Mesenchymal stem cell (in vitro differentiated cells and primary cell): ENCODE measurements at regions not wholly inside any gene's neighbourhood (a gene's known extent, or its start where the extent isn't known, plus 50 kb on each side); places are given as distances from the start of the nearest gene placed in this dataset.

Source experiments
- DNase-seq: peaks from one replicate; pipeline ENCODE4 v3.0.0-alpha.2; 2013
- H2AFZ ChIP-seq: one replicate; pipeline ENCODE4 v1.6.1; 2013; ENCODE audit warnings: low read depth, mild to moderate bottlenecking, control low read depth, inconsistent platforms, low read length, moderate library complexity
- H2AK5ac ChIP-seq: 2 replicates; pipeline ENCODE4 v1.6.1; 2013; ENCODE audit warnings: low read length, moderate library complexity, mild to moderate bottlenecking, inconsistent platforms; ENCODE audit not compliant: severe bottlenecking
- H2BK120ac ChIP-seq: one replicate; pipeline ENCODE4 v1.6.1; 2013; ENCODE audit warnings: low read depth, mild to moderate bottlenecking, inconsistent platforms, low read length, moderate library complexity
- H2BK12ac ChIP-seq, 2 experiments: one replicate each; pipeline ENCODE4 v1.6.1; 2013; ENCODE audit warnings: inconsistent platforms in 2 of 2, low read length in 2 of 2, mild to moderate bottlenecking in 2 of 2, moderate library complexity in 2 of 2, control low read depth in 1 of 2
- H2BK15ac ChIP-seq: one replicate; pipeline ENCODE4 v1.6.1; 2013; ENCODE audit warnings: mild to moderate bottlenecking, low read depth, inconsistent platforms; ENCODE audit not compliant: poor library complexity, severe bottlenecking
- H2BK5ac ChIP-seq: 2 replicates; pipeline ENCODE4 v1.6.1; 2013; ENCODE audit warnings: low read depth, mild to moderate bottlenecking, low read length, control low read depth, inconsistent platforms; ENCODE audit not compliant: poor library complexity, severe bottlenecking
- H3K14ac ChIP-seq, 2 experiments: one replicate each; pipeline ENCODE4 v1.6.1; 2013; ENCODE audit warnings: inconsistent platforms in 2 of 2, low read length in 2 of 2, control low read depth in 1 of 2, mild to moderate bottlenecking in 1 of 2, moderate library complexity in 1 of 2
- H3K18ac ChIP-seq, 2 experiments: one replicate each; pipeline ENCODE4 v1.6.1; 2013; ENCODE audit warnings: inconsistent platforms in 2 of 2, low read length in 2 of 2, control low read depth in 1 of 2, low read depth in 1 of 2, mild to moderate bottlenecking in 1 of 2
- H3K23ac ChIP-seq, 2 experiments: one replicate each; pipeline ENCODE4 v1.6.1; 2013; ENCODE audit warnings: inconsistent platforms in 2 of 2, low read length in 2 of 2, mild to moderate bottlenecking in 2 of 2, moderate library complexity in 2 of 2, control low read depth in 1 of 2
- H3K27ac ChIP-seq: 2 replicates; pipeline ENCODE4 v1.5.1; 2013; ENCODE audit warnings: mild to moderate bottlenecking, moderate library complexity, low read length, control low read depth, inconsistent platforms; ENCODE audit not compliant: poor library complexity, severe bottlenecking
- H3K27me3 ChIP-seq, 2 experiments: 2 replicates each; pipeline versions ENCODE4 v1.6.1 to v1.7.0; 2013; ENCODE audit warnings: low read length in 2 of 2, mild to moderate bottlenecking in 2 of 2, moderate library complexity in 2 of 2, control low read depth in 1 of 2, inconsistent platforms in 1 of 2; ENCODE audit not compliant: control insufficient read depth in 1 of 2, insufficient read depth in 1 of 2
- H3K36me3 ChIP-seq, 2 experiments: 2 replicates each; pipeline versions ENCODE4 v1.6.1 to v1.7.0; 2013; ENCODE audit warnings: low read length in 2 of 2, control low read depth in 1 of 2, inconsistent platforms in 1 of 2, low read depth in 1 of 2, mild to moderate bottlenecking in 1 of 2; ENCODE audit not compliant: insufficient read depth in 2 of 2, control insufficient read depth in 1 of 2
- H3K4ac ChIP-seq, 2 experiments: one replicate each; pipeline ENCODE4 v1.6.1; 2013; ENCODE audit warnings: inconsistent platforms in 2 of 2, low read length in 2 of 2, mild to moderate bottlenecking in 2 of 2, moderate library complexity in 2 of 2, control low read depth in 1 of 2, low read depth in 1 of 2
- H3K4me1 ChIP-seq: 2 replicates; pipeline ENCODE4 v1.6.1; 2013; ENCODE audit warnings: low read depth, low read length, control low read depth; ENCODE audit not compliant: control insufficient read depth, insufficient read depth
- H3K4me2 ChIP-seq: 2 replicates; pipeline ENCODE4 v1.6.1; 2013; ENCODE audit warnings: low read length, mild to moderate bottlenecking, inconsistent platforms; ENCODE audit not compliant: poor library complexity, severe bottlenecking
- H3K4me3 ChIP-seq, 2 experiments: 2 replicates each; pipeline versions ENCODE4 v1.5.1 to v1.7.0; 2013; ENCODE audit warnings: low read length in 2 of 2, mild to moderate bottlenecking in 2 of 2, control low read depth in 1 of 2, low read depth in 1 of 2; ENCODE audit not compliant: insufficient read depth in 1 of 2
- H3K79me1 ChIP-seq: replicated peaks from 2 replicates; pipeline ENCODE4 v1.6.1; 2013; ENCODE audit warnings: mild to moderate bottlenecking, control low read depth, low read length, inconsistent platforms; ENCODE audit not compliant: poor library complexity, severe bottlenecking
- H3K9ac ChIP-seq: 2 replicates; pipeline ENCODE4 v1.7.0; 2013; ENCODE audit warnings: mild to moderate bottlenecking, low read length, moderate library complexity
- H3K9me3 ChIP-seq: 2 replicates; pipeline ENCODE4 v1.7.0; 2013; ENCODE audit warnings: mild to moderate bottlenecking, low read length; ENCODE audit not compliant: control insufficient read depth
- H4K8ac ChIP-seq: one replicate; pipeline ENCODE4 v1.6.1; 2013; ENCODE audit warnings: inconsistent platforms, mild to moderate bottlenecking, low read length, moderate library complexity
- H4K91ac ChIP-seq: one replicate; pipeline ENCODE4 v1.6.1; 2013; ENCODE audit warnings: mild to moderate bottlenecking, low read length, inconsistent platforms
- WGBS: methylation state at CpG from one replicate; pipeline ENCODE4 v1.1.7; 2013; ENCODE audit warnings: mixed read lengths; 5-methylcytosine and 5-hydroxymethylcytosine counted together

GRCh38 chr18:47601581-47602272 lies 328.7 kb downstream of the SMAD2 start:
- H2AK5ac ChIP-seq = no peak overlapping the region
- no peak overlapping the region for H4K8ac ChIP-seq
- no peak for DNase-seq
- H3K4ac ChIP-seq = no peak overlapping the region
- no peaks in the 10 kb centered on the region for H3K79me1 ChIP-seq
- H2BK5ac ChIP-seq = no peak overlapping the region
- H2BK12ac ChIP-seq = no peak overlapping the region
- 74% methylated on average over 13 of the region's 13 CpGs for WGBS
- H3K36me3 ChIP-seq = no peaks in the 10 kb centered on the region
- H3K27ac ChIP-seq = no peak overlapping the region
- H3K4me3 ChIP-seq = no peak overlapping the region
- H3K14ac ChIP-seq = no peak overlapping the region
- H3K23ac ChIP-seq = no peak overlapping the region
- H3K9me3 ChIP-seq = no peaks in the 10 kb centered on the region
- peaks cover 0 to 4% of the 10 kb centered on the region in 2 experiments for H3K27me3 ChIP-seq
- no peak overlapping the region for H3K4me2 ChIP-seq
- H2BK15ac ChIP-seq = no peak overlapping the region
- H3K4me1 ChIP-seq = no peaks in the 10 kb centered on the region
- no peak overlapping the region for H3K9ac ChIP-seq
- no peak overlapping the region for H2AFZ ChIP-seq
- H3K18ac ChIP-seq = no peak overlapping the region
- H4K91ac ChIP-seq = no peak overlapping the region
- H2BK120ac ChIP-seq = no peak overlapping the region

- Histone ChIP-seq H3K27me3 (peaks cover 0 to 44% of the 10 kb centered on the region in 2 experiments), H3K27ac (no peak overlapping the region), H2BK120ac (no peak overlapping the region), H3K18ac (no peak overlapping the region), H2AK5ac (no peak overlapping the region), H3K23ac (no peak overlapping the region), H3K4me3 (no peak overlapping the region), H2AFZ (no peak overlapping the region), H2BK12ac (no peak overlapping the region), H3K4me1 (no peaks in the 10 kb centered on the region), H3K9ac (no peak overlapping the region), H2BK5ac (no peak overlapping the region), H3K14ac (no peak overlapping the region), H3K9me3 (peaks cover 3% of the 10 kb centered on the region), H3K4me2 (no peak overlapping the region), H4K91ac (no peak overlapping the region), H3K36me3 (no peaks in the 10 kb centered on the region), H3K4ac (no peak overlapping the region), H4K8ac (no peak overlapping the region), H2BK15ac (no peak overlapping the region), H3K79me1 (no peaks in the 10 kb centered on the region)
- no peak for DNase-seq
- 8% methylated on average over 2 of the region's 2 CpGs for WGBS
Observed at GRCh38 chr18:47595831-47596501, 334.5 kb downstream of the SMAD2 start.

GRCh38 chr18:47594621-47595086 lies 335.8 kb downstream of the SMAD2 start:
- DNase-seq = no peak
- Histone ChIP-seq H2BK15ac (no peak overlapping the region), H3K23ac (no peak overlapping the region), H4K91ac (no peak overlapping the region), H3K14ac (no peak overlapping the region), H2BK120ac (no peak overlapping the region), H3K4me3 (no peak overlapping the region), H3K9me3 (peaks cover 3% of the 10 kb centered on the region), H3K4me2 (no peak overlapping the region), H2AFZ (no peak overlapping the region), H3K18ac (no peak overlapping the region), H3K27me3 (peaks cover 0 to 44% of the 10 kb centered on the region in 2 experiments), H3K36me3 (no peaks in the 10 kb centered on the region), H2BK12ac (no peak overlapping the region), H3K79me1 (no peaks in the 10 kb centered on the region), H3K4ac (no peak overlapping the region), H3K9ac (no peak overlapping the region), H3K27ac (no peak overlapping the region), H2AK5ac (no peak overlapping the region), H3K4me1 (no peaks in the 10 kb centered on the region), H2BK5ac (no peak overlapping the region), H4K8ac (no peak overlapping the region)
- 73% methylated on average over 16 of the region's 23 CpGs for WGBS

- WGBS = 32% methylated on average over 13 of the region's 13 CpGs
- Histone ChIP-seq H3K4ac (no peak overlapping the region), H3K4me1 (no peaks in the 10 kb centered on the region), H2BK15ac (no peak overlapping the region), H3K14ac (no peak overlapping the region), H3K9me3 (peaks cover 3% of the 10 kb centered on the region), H3K18ac (no peak overlapping the region), H2BK12ac (no peak overlapping the region), H2AK5ac (no peak overlapping the region), H3K79me1 (no peaks in the 10 kb centered on the region), H3K36me3 (no peaks in the 10 kb centered on the region), H2BK5ac (no peak overlapping the region), H4K91ac (no peak overlapping the region), H2BK120ac (no peak overlapping the region), H3K9ac (no peak overlapping the region), H3K27ac (no peak overlapping the region), H3K23ac (no peak overlapping the region), H2AFZ (no peak overlapping the region), H3K27me3 (peaks cover 0 to 44% of the 10 kb centered on the region in 2 experiments), H3K4me2 (no peak overlapping the region), H4K8ac (no peak overlapping the region), H3K4me3 (no peak overlapping the region)
- DNase-seq = no peak
Observed at GRCh38 chr18:47593744-47594472, 336.6 kb downstream of the SMAD2 start.
